CD14-positive monocyte (primary cell): ENCODE measurements at regions not wholly inside any gene's neighbourhood (a gene's known extent, or its start where the extent isn't known, plus 50 kb on each side); places are given as distances from the start of the nearest gene placed in this dataset.

ENCODE experiments used
- DNase-seq, 3 donors: peaks; one replicate each; pipeline ENCODE4 v3.0.0-alpha.2; 2011 to 2022
- H2AFZ ChIP-seq: 2 replicates; pipeline ENCODE4 v1.6.0; 2012; ENCODE audit warnings: mild to moderate bottlenecking, low read depth, low read length, inconsistent platforms; ENCODE audit not compliant: insufficient read depth, poor library complexity, severe bottlenecking
- H3K27ac ChIP-seq, 2 donors: 1 replicate in 1 of 2; 2 replicates in 1 of 2; pipeline ENCODE4 v1.5.1; 2012 to 2013; ENCODE audit warnings: low read length in 2 of 2, control low read depth in 1 of 2, inconsistent platforms in 1 of 2, low read depth in 1 of 2, mild to moderate bottlenecking in 1 of 2
- H3K27me3 ChIP-seq, 2 donors: one replicate each; pipeline versions ENCODE4 v1.6.0 to v1.6.1; 2011 to 2013; ENCODE audit warnings: low read length in 2 of 2; ENCODE audit not compliant: control insufficient read depth in 2 of 2, insufficient read depth in 2 of 2
- H3K36me3 ChIP-seq, 2 donors: replicated peaks in 1 of 2; 1 replicate in 1 of 2; 2 replicates in 1 of 2; pipeline versions ENCODE4 v1.5.1 to v1.6.1; 2012 to 2013; ENCODE audit warnings: low read length in 2 of 2, control low read depth in 1 of 2, inconsistent platforms in 1 of 2, mild to moderate bottlenecking in 1 of 2; ENCODE audit not compliant: insufficient read depth in 2 of 2, control insufficient read depth in 1 of 2
- H3K4me1 ChIP-seq, 2 donors: 1 replicate in 1 of 2; 2 replicates in 1 of 2; pipeline versions ENCODE4 v1.5.1 to v1.6.1; 2012 to 2013; ENCODE audit warnings: low read length in 2 of 2, control low read depth in 1 of 2, inconsistent platforms in 1 of 2, mild to moderate bottlenecking in 1 of 2, moderate library complexity in 1 of 2; ENCODE audit not compliant: insufficient read depth in 2 of 2, control insufficient read depth in 1 of 2
- H3K4me2 ChIP-seq: replicated peaks from 2 replicates; pipeline ENCODE3; 2012; ENCODE audit warnings: low read length, moderate library complexity, mild to moderate bottlenecking; ENCODE audit not compliant: poor library complexity, severe bottlenecking; ENCODE audit errors: extremely low read depth
- H3K4me3 ChIP-seq, 3 experiments: fragments of 200-600 bp in 1 of 3; sonication (generic) in 1 of 3; replicated peaks in 1 of 3; 1 replicate in 2 of 3; 2 replicates in 1 of 3; pipeline ENCODE4 v1.5.1; 2011 to 2013; ENCODE audit warnings: low read length in 3 of 3, mild to moderate bottlenecking in 3 of 3, control low read depth in 2 of 3, low read depth in 2 of 3, inconsistent platforms in 1 of 3, moderate library complexity in 1 of 3
- H3K79me2 ChIP-seq: 2 replicates; pipeline ENCODE4 v1.6.0; 2012; ENCODE audit warnings: mild to moderate bottlenecking, control low read depth, inconsistent platforms, low read length, moderate library complexity; ENCODE audit not compliant: insufficient read depth
- H3K9ac ChIP-seq: 2 replicates; pipeline ENCODE4 v1.6.0; 2017; ENCODE audit warnings: low read length, mild to moderate bottlenecking; ENCODE audit not compliant: insufficient read depth, poor library complexity, severe bottlenecking
- H3K9me3 ChIP-seq, 2 donors: replicated peaks in 1 of 2; 1 replicate in 1 of 2; 2 replicates in 1 of 2; pipeline versions ENCODE4 v1.5.1 to v1.6.1; 2012 to 2013; ENCODE audit warnings: low read length in 2 of 2, control low read depth in 1 of 2; ENCODE audit not compliant: control insufficient read depth in 1 of 2, insufficient read depth in 1 of 2
- H4K20me1 ChIP-seq: 2 replicates; pipeline ENCODE4 v1.6.0; 2012; ENCODE audit warnings: mild to moderate bottlenecking, low read length, control low read depth, moderate library complexity; ENCODE audit not compliant: insufficient read depth
- H3K27ac Mint-ChIP-seq, 7 donors: one replicate each; pipeline ENCODE4 v1.8.0; 2020; ENCODE audit warnings: mild to moderate bottlenecking in 7 of 7, mixed read lengths in 7 of 7, moderate library complexity in 6 of 7, inconsistent platforms in 2 of 7
- H3K27me3 Mint-ChIP-seq, 3 donors: one replicate each; pipeline ENCODE4 v1.8.0; 2021 to 2022; ENCODE audit warnings: low read depth in 3 of 3, mild to moderate bottlenecking in 3 of 3, mixed read lengths in 3 of 3, moderate library complexity in 3 of 3, inconsistent platforms in 1 of 3
- H3K36me3 Mint-ChIP-seq, 2 donors: one replicate each; pipeline ENCODE4 v1.8.0; 2020; ENCODE audit warnings: mixed read lengths in 2 of 2, inconsistent platforms in 1 of 2, mild to moderate bottlenecking in 1 of 2
- H3K4me1 Mint-ChIP-seq: one replicate; pipeline ENCODE4 v1.8.0; 2020; ENCODE audit warnings: mild to moderate bottlenecking, mixed read lengths
- H3K4me3 Mint-ChIP-seq, 2 donors: one replicate each; pipeline ENCODE4 v1.8.0; 2020; ENCODE audit warnings: mild to moderate bottlenecking in 2 of 2, mixed read lengths in 2 of 2, moderate library complexity in 1 of 2
- H3K9me3 Mint-ChIP-seq, 7 donors: one replicate each; pipeline ENCODE4 v1.8.0; 2020 to 2022; ENCODE audit warnings: mixed read lengths in 7 of 7, mild to moderate bottlenecking in 6 of 7, moderate library complexity in 6 of 7, inconsistent platforms in 2 of 7
- WGBS: methylation state at CpG from one replicate; pipeline ENCODE4 v1.1.5; 2013; ENCODE audit warnings: missing lambda C conversion rate; ENCODE audit not compliant: insufficient coverage; 5-methylcytosine and 5-hydroxymethylcytosine counted together
- intact Hi-C, 2 donors: fragments of 100-400 bp; cut with micrococcal nuclease; formaldehyde crosslinking; loops; one replicate each; pipeline versions ENCODE4 v1.15.0 to v1.15.1; 2023
- TF ChIP-seq, protein P1 (sequence below): fragments of 200-600 bp; IDR thresholded peaks from one replicate; pipeline ENCODE4 v1.8.0; 2022; ENCODE audit warnings: antibody characterized with exemption, mild to moderate bottlenecking

DNA sequence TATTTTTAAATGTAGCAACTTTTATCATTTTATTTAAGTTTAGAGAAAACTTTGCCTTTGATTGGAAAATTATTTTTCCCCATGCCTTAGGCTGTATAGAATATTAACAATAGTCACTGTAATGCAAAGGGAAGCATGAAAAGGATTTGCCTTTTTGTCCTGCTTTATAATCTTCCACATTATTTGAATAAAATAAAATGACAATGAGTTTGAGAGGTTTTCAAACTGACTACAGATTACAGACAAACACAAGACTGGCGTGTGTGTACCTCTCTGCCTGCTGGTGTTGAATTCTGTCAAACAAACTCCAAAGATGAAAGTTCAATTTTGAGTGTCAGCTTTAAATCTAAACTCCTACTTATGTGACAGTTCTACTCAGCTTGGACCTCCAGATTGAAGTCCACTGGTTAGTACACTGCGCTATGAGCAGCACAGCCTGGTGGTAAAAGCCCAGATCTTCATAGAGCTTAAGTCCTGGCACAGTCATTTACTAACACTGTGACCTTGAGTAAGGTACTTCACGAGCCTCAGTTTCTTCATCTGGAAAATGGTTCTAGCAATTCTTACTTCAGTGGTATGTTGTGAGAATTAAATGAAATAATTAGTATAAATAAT, 98.3 kb upstream of the CPNE8 start:
- Mint-ChIP-seq H3K4me1 (no peaks in the 10 kb centered on the region), H3K9me3 (peaks cover 0 to 8% (median 0%) of the 10 kb centered on the region in 7 donors), H3K4me3 (no peak overlapping the region), H3K27me3 (peaks cover 0 to 2% (median 2%) of the 10 kb centered on the region in 3 donors), H3K27ac (no peak overlapping the region), H3K36me3 (no peaks in the 10 kb centered on the region)
- Histone ChIP-seq H3K4me3 (no peak overlapping the region), H3K79me2 (no peaks in the 10 kb centered on the region), H3K9ac (no peak overlapping the region), H3K36me3 (no peaks in the 10 kb centered on the region), H3K9me3 (no peaks in the 10 kb centered on the region), H3K4me1 (no peaks in the 10 kb centered on the region), H3K4me2 (no peak overlapping the region), H3K27ac (no peak overlapping the region), H2AFZ (no peak overlapping the region), H4K20me1 (no peaks in the 10 kb centered on the region), H3K27me3 (no peaks in the 10 kb centered on the region)
- WGBS: 58% methylated on average over 2 of the region's 3 CpGs
- TF ChIP-seq, protein P1, sequence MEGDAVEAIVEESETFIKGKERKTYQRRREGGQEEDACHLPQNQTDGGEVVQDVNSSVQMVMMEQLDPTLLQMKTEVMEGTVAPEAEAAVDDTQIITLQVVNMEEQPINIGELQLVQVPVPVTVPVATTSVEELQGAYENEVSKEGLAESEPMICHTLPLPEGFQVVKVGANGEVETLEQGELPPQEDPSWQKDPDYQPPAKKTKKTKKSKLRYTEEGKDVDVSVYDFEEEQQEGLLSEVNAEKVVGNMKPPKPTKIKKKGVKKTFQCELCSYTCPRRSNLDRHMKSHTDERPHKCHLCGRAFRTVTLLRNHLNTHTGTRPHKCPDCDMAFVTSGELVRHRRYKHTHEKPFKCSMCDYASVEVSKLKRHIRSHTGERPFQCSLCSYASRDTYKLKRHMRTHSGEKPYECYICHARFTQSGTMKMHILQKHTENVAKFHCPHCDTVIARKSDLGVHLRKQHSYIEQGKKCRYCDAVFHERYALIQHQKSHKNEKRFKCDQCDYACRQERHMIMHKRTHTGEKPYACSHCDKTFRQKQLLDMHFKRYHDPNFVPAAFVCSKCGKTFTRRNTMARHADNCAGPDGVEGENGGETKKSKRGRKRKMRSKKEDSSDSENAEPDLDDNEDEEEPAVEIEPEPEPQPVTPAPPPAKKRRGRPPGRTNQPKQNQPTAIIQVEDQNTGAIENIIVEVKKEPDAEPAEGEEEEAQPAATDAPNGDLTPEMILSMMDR: no peak
- intact Hi-C loops: no loop called here
- DNase-seq: no peak

GRCh38 chr12:39000370-39000769, 95.0 kb upstream of the CPNE8 start:
- Histone ChIP-seq H3K9ac (no peak overlapping the region), H3K27me3 (no peaks in the 10 kb centered on the region), H3K36me3 (no peaks in the 10 kb centered on the region), H2AFZ (no peak overlapping the region), H3K27ac (no peak overlapping the region), H3K4me3 (no peak overlapping the region), H4K20me1 (no peaks in the 10 kb centered on the region), H3K79me2 (no peaks in the 10 kb centered on the region), H3K4me1 (no peaks in the 10 kb centered on the region), H3K9me3 (no peaks in the 10 kb centered on the region), H3K4me2 (no peak overlapping the region)
- no peak for DNase-seq
- 100% methylated on average over 1 of the region's 3 CpGs for WGBS
- no peaks in the 10 kb centered on the region for H3K36me3 Mint-ChIP-seq
- peaks cover 0 to 2% (median 2%) of the 10 kb centered on the region in 3 donors for H3K27me3 Mint-ChIP-seq
- no peaks in the 10 kb centered on the region for H3K4me1 Mint-ChIP-seq
- H3K27ac Mint-ChIP-seq: no peak overlapping the region
- intact Hi-C loops: no loop called here
- TF ChIP-seq, protein P1: no peak
- peaks cover 0 to 7% (median 2%) of the 10 kb centered on the region in 7 donors for H3K9me3 Mint-ChIP-seq
- no peak overlapping the region for H3K4me3 Mint-ChIP-seq
